HuH-7 (cell line): ENCODE measurements at regions not wholly inside any gene's neighbourhood (a gene's known extent, or its start where the extent isn't known, plus 50 kb on each side); places are given as distances from the start of the nearest gene placed in this dataset.

Source experiments
- DNase-seq: peaks from one replicate; pipeline ENCODE4 v3.0.0; 2011; ENCODE audit warnings: low spot score

GRCh38 chr5:104198156-104198555 lies 635.6 kb upstream of the NUDT12 start:
- DNase-seq = no peak

GRCh38 chr5:104189909-104190308 lies 627.3 kb upstream of the NUDT12 start:
- no peak for DNase-seq

- DNase-seq = no peak
Observed at GRCh38 chr5:104189031-104189430, 626.4 kb upstream of the NUDT12 start.

- no peak for DNase-seq
Observed at GRCh38 chr5:104187656-104188055, 625.1 kb upstream of the NUDT12 start.

GRCh38 chr5:104186510-104186909 lies 623.9 kb upstream of the NUDT12 start:
- no peak for DNase-seq

- no peak for DNase-seq
Observed at GRCh38 chr5:104186100-104186499, 623.5 kb upstream of the NUDT12 start.

GRCh38 chr5:104184264-104184663 lies 621.7 kb upstream of the NUDT12 start:
- DNase-seq = no peak

GRCh38 chr5:104178829-104179456 lies 616.4 kb upstream of the NUDT12 start:
- peak; percentile 8 for DNase-seq

- no peak for DNase-seq
Observed at GRCh38 chr5:104178066-104178465, 615.5 kb upstream of the NUDT12 start.

GRCh38 chr5:104177651-104178050 lies 615.1 kb upstream of the NUDT12 start:
- DNase-seq = no peak

- no peak for DNase-seq
Observed at GRCh38 chr5:104172976-104173375, 610.4 kb upstream of the NUDT12 start.

GRCh38 chr5:104171958-104172690 lies 609.5 kb upstream of the NUDT12 start:
- DNase-seq = no peak

GRCh38 chr5:104170926-104171325 lies 608.3 kb upstream of the NUDT12 start:
- DNase-seq = no peak

GRCh38 chr5:104146652-104147051 lies 584.1 kb upstream of the NUDT12 start:
- no peak for DNase-seq

GRCh38 chr5:104139840-104140239 lies 577.3 kb upstream of the NUDT12 start:
- DNase-seq = no peak

- no peak for DNase-seq
Observed at GRCh38 chr5:104130320-104130719, 567.7 kb upstream of the NUDT12 start.

GRCh38 chr5:104128348-104128747 lies 565.8 kb upstream of the NUDT12 start:
- no peak for DNase-seq

GRCh38 chr5:104126980-104127379 lies 564.4 kb upstream of the NUDT12 start:
- no peak for DNase-seq

- DNase-seq = no peak
Observed at GRCh38 chr5:104119529-104119928, 556.9 kb upstream of the NUDT12 start.

- DNase-seq = no peak
Observed at GRCh38 chr5:104111632-104112031, 549.0 kb upstream of the NUDT12 start.

- no peak for DNase-seq
Observed at GRCh38 chr5:104096451-104096850, 533.9 kb upstream of the NUDT12 start.

- no peak for DNase-seq
Observed at GRCh38 chr5:104095527-104095926, 532.9 kb upstream of the NUDT12 start.

GRCh38 chr5:104088876-104089778 lies 526.5 kb upstream of the NUDT12 start:
- DNase-seq = no peak
